Stimulated activated CD8-positive, alpha-beta memory T cell treated with anti-CD3 and anti-CD28 coated beads, Interleukin-4, amount 100 ng/mL, for 48 hours (primary cell): ENCODE measurements at regions not wholly inside any gene's neighbourhood (a gene's known extent, or its start where the extent isn't known, plus 50 kb on each side); places are given as distances from the start of the nearest gene placed in this dataset.
"Not testable (repeated sequence)": the region's sequence is repeated elsewhere in the genome, so short reads cannot be mapped to it uniquely, and the experiment has no call there.

Experiments
- DNase-seq: peaks from one replicate; pipeline ENCODE4 v3.0.0-alpha.2; 2020

DNA sequence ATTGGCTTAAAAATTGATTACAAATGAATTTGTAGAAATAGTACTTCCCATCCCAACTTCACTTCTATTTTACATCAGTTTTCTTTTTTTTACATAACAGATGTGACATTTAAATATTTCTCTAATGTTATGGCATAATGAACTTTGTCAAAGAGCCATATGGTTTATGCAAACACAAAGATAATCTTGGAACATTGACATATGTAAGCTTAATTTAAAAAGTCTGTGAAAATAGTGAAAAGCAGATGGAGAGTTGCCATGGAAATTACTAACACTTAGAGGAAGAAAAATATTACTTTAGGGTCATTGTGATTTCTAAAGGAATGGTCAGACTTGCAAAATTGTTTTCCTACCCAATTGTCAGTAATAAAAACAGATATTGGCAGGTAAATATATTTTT lies 232.4 kb downstream of the AEBP2 start:
- DNase-seq = no peak

DNA sequence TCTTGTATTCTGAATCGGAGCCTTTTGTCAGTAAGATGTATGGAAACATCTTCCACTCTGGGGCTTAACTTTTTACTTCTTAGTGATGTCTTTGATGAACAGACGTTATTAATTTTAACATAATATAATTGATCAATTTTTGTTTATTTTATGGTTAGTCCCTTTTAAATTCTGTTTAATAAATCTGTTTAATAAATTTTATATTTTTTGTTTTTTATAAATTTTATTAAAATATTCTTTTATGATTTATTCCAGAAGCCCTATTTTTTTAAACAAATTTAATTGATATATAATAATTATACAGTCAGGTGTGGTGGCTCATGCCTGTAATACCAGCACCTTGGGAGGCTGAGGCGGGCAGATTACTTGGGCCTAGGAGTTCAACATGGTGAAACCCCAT lies 235.1 kb downstream of the AEBP2 start:
- DNase-seq = no peak

DNA sequence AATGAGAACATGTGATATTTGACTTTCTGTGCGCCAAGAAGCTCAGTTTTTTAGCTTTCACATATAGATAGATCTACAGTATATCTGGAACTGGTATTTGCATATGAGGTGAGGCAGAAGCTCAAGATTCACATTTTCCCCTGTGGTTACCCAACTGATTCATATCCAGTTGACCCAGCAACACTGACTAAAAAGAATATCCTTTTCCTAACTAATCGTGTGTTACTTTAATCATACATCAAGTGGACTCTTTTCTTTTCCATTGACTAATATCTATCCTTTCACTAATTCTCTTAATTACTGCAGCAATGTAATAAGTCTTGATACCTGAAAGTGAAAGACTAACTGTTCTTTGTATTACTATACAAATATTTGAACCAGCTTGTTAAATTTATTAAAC lies 236.1 kb downstream of the AEBP2 start:
- no peak for DNase-seq

DNA sequence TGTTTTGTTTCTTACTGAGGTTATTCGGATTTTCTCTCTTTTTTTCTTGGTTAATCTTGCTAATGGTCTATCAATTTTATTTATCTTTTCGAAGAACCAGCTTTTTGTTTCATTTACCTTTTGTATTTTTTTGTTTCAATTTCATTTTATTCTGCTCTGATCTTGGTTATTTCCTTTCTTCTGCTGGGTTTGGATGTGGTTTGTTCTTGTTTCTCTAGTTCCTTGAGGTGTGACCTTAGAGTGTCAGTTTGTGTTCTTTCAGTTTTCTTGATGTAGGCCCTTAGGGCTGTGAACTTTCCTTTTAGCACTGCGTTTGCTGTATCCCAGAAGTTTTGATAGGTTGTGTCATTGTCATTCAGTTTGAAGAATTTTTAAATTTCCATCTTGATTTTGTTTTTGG lies 239.2 kb downstream of the AEBP2 start:
- not testable (repeated sequence) for DNase-seq

DNA sequence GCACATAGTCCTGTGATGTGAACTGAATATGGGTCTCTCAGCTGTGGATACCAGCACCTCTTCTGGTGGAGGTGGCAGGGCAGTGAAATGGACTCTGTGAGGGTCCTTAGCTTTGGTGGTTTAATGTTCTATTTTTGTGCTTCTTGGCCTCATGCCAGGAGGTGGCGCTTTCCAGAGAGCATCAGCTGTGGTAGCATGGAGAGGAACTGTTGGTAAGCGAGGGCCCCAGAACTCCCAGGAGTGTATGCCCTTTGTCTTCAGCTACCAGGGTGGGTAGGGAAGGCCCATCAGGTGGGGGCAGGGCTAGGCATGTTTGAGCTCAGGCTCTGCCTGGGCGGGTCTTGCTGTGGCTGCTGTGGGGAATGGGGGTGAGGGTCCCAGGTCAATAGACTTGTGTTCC lies 241.7 kb downstream of the AEBP2 start:
- no peak for DNase-seq

DNA sequence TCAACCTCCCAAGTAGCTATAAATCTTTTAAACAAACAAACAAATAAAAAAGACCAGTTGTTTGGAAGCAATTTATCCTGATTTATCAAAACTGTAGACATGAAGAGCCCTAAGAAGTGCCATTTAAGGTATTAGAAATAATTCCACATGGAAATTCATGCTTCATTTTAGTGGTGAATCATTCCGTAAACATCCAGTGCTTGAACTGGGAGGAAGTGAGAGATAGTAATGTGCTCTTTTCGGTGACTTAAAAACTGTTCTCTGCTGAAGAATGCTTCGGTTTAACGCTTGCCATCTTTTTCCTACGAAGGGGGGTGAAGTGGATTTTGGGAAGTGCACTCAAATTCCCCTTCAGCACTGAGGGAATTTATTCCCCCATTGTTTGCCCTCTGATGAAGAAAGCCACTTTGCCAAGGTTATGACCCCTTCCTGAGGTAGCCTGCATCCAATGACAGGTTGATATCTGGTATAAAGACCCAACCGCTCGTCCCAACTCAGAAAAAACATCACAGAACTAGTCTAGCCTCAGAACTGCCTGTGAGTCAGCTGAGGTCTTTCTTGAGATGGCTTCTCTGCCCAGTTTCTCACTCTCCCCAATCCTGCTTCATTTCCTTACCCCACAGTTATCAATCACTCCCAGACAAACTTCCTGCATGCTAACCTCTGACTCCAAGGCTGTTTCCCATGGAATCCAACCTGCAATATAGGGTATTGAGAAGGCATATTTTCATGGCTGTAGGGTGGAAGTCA lies 244.1 kb downstream of the AEBP2 start:
- DNase-seq = no peak

DNA sequence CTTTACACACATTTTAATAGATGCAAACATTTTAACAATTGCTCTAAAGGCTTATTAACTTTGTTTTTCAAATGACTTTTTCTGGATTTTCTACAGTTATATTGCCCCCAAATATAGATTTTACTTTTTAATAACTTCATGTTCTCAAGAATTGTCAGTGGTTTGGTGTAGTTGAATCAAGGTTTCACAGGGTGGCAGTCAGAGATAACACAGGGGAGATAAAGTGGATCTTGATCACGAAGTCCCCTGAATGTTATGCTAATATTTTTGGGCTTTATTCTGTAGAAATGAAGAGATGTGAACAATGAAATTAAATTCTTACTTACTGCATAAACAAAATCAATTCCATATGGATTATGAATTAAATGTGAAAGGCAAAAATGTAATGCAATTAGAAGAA lies 248.1 kb downstream of the AEBP2 start:
- DNase-seq = no peak

DNA sequence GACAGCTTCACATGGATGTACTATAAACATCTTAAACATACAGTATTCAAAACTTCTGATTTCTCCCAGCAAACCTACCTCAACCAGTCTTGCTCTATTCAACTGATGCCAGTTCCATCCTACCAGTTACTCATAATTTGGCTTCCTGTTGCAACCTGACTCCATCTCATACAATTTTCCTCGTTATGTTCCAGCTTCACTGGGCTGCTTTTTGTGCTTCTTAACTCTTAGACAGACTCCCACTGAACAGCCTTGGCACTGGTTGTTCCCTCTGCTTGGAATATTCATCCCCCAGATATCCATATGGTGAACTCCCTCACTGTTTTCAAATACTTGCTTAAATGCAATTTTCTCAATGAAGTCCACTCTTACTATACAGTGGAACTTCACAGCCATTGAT lies 249.2 kb downstream of the AEBP2 start:
- no peak for DNase-seq

DNA sequence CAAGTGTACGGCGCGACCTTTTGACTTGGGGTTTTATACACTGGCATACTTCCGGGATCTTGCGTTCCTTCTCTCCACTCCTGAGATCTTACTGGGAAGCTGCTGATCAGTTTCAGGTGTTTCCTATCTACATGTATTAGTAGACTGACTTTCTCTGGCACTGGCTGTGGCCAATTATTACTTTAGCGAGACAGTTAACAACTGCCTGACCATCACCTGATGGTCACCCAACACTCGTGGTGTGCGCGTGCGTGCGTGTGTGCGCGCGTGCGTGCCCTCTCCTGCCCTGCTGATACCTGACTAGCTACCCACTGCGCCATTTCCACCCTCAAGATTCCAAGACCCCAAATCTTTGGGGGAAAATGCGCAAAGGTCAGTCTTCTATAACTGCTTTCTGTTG lies 249.9 kb downstream of the AEBP2 start:
- DNase-seq = no peak

DNA sequence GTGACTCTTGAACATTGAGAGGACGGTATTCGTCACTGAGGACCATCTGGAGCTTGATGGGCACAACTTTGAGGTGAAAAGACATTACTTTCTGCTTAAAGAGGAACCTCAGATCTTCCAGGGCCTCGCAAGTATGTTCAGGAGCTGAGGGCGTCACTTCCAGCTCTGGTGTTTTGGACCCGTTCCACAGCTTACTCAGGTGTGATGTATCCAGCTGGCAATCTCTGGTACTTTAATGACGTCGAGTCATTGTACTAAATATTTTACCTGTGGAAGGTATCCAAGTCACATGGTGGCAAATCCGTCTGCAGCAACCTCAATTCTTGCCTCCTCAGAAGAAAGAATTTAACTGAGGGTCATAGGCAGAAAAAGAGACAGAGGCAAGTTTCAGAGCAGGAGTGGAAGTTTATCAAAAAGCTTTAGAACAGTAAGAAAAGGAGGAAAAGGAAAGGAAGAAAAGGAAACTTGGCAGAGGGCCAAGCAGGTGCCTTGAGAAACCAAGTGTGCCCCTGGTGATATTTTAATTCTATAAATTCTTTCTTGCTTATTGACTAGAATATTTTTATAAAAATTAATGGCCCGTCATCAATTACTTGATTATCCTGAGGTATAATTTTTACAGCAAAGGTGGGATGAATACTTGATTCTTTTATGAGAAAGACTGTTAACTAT lies 250.6 kb downstream of the AEBP2 start:
- DNase-seq = no peak

DNA sequence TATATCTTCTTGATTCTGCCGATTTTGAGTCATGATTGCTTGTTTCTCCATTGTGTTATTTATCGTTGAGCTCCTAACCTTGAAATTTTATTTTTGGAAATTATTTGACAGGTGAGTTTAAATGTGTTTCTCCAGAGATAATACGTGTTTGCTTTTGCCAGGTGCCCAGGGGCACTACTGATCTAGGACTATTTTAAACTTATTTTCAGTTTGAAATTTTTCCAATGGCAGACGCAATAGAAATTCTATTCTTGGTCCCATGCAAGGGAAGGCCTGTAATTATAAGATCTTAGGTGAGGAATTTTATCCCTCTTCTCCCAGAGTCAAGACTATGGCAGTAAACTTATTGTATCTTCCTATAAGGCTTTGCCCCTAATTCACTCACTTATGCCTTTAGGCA lies 252.8 kb downstream of the AEBP2 start:
- no peak for DNase-seq

DNA sequence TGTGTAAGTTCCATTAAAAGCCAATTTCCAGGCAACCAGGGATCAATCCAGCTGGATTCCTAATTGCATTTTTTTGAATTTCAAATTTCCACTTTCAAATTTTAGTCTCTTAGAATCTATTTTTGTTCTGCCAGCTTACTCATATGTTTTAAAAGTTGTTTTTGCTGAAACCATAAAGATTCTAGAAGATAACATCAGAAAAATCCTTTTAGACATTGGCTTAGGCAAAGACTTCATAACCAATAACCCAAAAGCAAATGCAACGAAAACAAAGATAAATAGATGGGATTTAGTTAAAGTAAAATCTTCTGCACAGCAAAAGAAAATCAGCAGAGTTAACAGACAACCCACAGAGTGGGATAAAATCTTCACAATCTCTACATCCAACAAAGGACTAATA lies 253.3 kb downstream of the AEBP2 start:
- DNase-seq = no peak

DNA sequence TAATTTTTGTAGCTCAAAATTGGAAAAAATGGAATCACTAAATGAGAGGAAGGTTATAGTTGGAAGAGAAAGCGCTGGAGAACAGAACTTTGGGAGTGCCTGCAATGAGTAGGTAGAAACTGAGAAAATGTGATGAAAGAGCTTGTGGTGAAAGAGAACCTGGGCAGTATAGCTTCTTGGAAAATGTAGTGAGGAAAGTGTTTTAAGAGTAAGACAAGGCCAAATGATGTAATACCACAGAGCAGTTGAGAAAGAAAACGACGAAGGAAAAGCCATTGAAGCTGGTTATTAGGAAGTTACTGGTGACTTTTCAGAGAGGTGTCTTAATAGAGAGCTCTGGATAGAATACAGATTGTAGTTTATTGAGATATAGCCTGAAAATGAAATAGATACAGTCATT lies 255.3 kb downstream of the AEBP2 start:
- DNase-seq = no peak

DNA sequence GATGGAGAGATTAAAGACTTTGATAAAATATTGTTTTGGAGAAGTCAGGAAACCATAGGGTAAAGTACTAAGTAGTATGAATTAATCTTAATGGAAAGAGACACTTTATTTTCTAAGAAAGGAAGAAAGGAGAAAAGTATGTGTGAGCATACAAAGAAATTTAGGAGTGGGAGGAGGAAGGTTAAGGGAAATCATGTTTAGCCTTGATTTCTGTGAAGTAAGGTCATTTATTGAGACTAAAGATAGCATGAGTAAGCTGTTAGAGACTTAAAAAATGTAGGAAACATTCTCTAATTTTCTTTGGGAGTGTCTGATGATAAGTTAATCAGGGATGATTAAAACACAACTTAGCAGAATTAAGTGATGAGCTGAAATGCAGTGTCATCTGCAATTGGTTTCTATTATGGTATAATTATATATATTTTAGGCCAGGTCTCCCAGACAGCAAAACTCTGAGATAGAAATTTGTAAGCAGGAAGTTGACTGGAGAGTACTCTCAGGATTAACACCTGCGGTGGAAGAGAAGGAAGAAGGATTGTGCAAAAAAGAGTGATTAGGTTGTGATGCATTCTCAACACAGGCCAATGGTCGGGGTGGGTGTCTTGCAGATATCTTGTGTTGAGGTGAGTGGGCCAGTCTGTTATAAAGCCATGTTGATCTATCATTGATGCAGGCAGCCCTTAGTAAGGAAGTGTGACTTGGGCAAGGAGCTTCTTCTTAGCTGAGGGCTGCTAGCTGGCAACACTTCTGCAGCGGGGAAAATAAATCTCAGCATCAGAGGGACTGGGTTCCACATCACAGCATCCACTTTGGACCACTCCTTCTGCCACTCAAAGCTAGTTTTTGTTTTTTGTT lies 256.2 kb downstream of the AEBP2 start:
- DNase-seq = no peak

DNA sequence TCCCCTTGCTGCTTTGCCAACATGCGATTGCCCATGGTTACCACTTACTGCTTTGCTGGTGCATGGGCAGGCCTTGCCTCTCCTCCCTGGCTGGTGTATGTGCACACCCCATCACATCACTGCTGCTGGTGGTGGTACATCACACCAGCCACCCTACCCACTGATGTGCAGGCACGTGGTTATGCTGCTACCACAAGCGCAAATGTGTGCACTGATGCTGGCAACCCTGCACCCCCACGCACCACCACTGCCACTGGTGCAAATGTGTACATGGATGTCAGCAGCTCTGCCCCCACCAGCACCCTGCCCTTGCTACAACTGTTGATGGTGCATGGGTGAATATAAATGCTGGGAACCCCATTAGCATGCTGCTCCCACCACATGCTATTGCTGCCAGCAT lies 261.7 kb downstream of the AEBP2 start:
- no peak for DNase-seq

DNA sequence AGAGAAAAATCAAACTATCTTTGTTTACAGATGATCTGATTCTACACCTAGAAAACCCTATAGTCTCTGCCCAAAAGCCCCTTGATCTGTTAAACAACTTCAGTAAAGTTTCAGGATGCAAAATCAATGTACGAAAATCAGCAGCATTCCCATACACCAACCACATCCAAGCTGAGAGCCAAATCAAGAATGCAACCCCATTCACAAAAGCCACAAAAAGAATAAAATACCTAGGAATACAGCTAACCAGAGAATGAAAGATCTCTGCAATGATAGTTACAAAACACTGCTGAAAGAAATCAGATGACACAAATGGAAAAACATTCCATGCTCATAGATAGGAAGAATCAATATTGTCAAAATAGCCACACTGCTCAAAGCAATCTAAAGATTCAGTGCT lies 265.7 kb downstream of the AEBP2 start:
- DNase-seq = no peak

DNA sequence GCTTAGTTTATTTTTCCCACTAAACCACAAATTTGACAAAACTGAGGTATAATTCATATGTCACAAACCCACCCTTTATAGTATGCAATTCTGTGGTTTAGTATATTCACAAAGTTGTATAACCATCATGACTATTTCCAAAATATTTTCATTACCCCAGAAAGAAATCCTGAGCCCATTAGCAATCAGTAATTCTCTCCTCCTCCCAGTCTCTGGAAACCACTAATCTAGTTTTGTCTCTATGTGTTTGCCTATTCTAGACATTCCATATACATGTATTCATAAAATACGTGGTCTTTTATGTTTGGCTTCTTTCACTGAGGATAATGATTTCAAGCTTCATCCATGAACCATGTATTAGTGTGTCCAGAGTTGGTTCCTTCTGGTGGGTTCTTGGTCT lies 267.6 kb downstream of the AEBP2 start:
- DNase-seq = no peak

DNA sequence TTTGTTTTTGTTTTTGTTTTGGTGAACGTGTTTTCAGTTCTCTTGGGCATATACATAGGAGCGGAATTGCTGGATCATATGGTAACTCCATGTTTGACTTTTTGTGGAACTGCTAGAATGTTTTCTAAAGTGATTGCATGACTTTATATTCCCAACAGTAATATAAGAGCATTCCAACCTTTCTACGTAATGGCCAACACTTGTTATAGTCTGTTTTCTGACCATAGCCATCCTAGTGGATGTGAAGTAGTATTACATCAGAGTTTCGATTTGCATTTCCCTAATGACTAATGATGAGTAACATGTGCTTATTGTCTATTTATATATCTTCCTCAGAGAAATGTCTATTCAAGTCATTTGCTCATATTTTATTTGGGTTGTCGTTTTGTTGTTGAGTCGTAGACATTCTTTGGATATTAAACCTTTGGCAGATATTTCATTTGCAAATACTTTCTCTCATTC lies 268.7 kb downstream of the AEBP2 start:
- DNase-seq = no peak

DNA sequence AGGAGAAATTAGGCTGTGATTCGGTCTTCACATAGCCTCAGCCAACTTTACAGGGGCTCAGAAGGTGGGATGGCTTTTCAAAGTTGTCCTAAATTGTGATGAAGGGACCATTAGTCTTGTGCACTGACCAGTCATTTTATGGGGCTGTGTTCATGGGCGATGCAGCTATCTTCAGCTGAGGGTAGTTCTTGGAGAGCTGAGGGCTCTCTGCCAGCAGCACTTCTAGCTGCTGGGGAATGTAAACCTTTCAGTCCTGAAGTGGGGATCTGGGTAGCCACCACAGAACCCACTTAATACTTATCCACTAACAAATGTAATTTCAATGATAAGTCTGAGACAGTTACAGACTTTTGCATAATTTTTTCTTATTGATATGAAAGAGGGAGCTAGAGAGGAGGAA lies 270.6 kb downstream of the AEBP2 start:
- no peak for DNase-seq

DNA sequence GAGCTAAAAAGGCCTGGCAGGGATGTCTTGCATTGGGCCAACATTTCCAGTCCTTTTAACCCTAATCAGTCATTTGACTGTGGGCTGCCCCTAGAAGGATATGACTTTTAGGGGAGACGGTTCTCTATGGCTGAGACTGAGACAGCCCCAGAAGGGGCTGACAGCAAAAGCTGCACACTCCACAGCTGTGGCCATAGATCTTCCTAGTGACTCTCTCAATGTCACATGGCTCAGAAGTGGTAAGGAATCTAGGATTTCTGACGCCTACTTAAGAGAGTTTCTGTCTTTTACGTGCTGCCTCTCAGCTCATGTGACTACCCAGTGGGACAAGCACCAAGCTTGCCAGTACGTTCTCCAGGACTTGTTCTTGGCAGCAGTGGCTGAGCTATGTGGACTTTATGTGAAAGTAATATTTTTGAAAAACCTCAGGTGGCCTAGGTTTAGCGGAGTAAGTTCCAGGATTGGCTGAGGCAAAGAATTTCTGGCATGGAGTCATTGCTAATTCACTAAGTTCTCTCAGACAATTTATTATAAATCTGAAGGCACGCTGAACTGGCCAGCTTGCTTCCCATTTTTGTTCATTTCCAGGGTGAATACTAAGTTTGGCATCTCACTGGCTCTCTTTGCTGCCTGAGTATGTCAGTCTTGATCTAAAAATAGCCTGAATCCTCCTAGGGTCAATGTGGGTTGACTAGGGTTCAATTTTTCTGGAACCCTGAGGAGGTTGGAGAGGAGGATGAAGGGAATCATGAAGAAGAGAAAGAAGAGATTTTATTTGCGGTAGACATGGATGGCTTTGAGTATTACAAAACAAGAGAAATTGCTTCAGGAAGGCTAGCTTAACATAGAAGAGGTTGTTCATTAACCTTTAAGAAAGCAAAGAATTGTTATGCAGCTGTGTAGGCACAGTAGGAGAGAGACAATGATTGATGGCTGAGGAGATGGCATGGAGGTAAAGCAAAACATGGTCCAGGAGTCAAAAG lies 271.8 kb downstream of the AEBP2 start:
- no peak for DNase-seq

DNA sequence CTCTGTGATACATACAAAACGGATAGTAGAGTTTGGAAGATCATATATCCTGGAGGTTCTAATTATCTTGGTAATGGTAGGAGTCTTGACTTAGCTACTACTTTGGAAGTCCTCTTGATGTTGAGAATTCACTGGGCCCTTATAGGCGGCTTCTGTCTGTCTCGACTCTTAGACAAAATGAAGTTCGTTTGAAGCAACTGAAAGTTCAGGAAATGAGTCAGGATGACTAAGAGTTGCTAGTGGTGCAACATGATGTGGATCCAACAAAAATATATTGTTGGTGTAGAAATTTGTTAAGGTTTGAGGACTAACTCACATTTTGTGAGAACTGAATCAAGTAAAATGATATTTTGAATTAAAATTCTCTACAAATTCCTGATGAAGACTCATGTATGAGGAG lies 272.7 kb downstream of the AEBP2 start:
- DNase-seq = no peak

DNA sequence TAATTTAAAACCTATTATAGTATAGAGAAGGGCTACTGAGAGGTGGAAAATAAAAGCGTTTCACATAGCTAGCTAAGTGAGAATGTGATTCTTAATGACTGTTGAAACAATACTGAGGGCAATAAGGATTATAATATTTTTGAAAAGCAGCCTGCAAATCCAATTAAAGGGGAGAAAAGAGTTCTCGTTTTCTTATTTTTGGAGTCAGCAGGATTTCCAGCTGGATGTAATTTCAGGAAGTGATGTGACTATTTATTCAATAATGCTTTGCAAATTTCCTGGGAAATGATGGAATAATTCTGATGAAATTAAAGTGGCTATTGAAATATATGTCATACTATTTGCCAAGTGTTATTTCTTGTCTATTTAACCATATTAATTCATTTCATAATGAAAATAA lies 279.1 kb downstream of the AEBP2 start:
- DNase-seq = no peak

DNA sequence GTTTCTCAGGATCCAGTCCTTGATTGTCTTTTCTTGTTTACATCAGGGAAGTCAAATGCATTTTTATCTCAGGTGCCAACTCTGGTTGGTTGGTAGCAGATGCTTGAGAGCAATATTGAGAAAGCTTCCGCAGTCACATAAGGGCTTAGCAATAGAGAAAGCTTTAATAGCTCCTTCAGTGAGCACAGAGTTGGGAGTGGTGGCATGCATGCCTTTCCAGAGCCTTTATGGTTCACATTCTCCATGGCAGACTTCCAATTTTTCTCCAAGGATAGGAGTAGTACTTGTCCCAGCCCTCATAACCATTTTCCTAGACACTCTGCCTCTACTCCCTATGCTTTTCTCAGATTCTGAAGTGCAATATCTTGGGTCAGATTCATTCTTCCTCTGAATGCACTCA lies 280.4 kb downstream of the AEBP2 start:
- no peak for DNase-seq
